HEK293T (cell line): ENCODE measurements at regions not wholly inside any gene's neighbourhood (a gene's known extent, or its start where the extent isn't known, plus 50 kb on each side); places are given as distances from the start of the nearest gene placed in this dataset.

ENCODE experiments used
- FOXA1 ChIP-seq: fragments of 450-650 bp; IDR thresholded peaks from 2 replicates; pipeline ENCODE4 v1.6.1; 2016; ENCODE audit warnings: mild to moderate bottlenecking
- LEF1 ChIP-seq: fragments of 450-650 bp; IDR thresholded peaks from 2 replicates; pipeline ENCODE4 v1.6.1; 2017; ENCODE audit warnings: mild to moderate bottlenecking, borderline replicate concordance
- NFRKB ChIP-seq: fragments of 450-650 bp; IDR thresholded peaks from 2 replicates; pipeline ENCODE4 v1.6.1; 2016; ENCODE audit warnings: mild to moderate bottlenecking, moderate library complexity
- SP1 ChIP-seq: fragments of 450-650 bp; IDR thresholded peaks from 2 replicates; pipeline ENCODE4 v1.6.1; 2017
- TARDBP ChIP-seq: fragments of 450-650 bp; IDR thresholded peaks from 2 replicates; pipeline ENCODE4 v1.6.1; 2016

GRCh38 chr3:151578495-151578894, 117.6 kb upstream of the IGSF10 start:
- TF ChIP-seq FOXA1 (no peak), TARDBP (no peak), NFRKB (no peak), LEF1 (no peak), SP1 (no peak)
